IPS-15b (cell line): ENCODE measurements at regions not wholly inside any gene's neighbourhood (a gene's known extent, or its start where the extent isn't known, plus 50 kb on each side); places are given as distances from the start of the nearest gene placed in this dataset.
"Not testable (repeated sequence)": the region's sequence is repeated elsewhere in the genome, so short reads cannot be mapped to it uniquely, and the experiment has no call there.

Source experiments
- H3K27me3 ChIP-seq: one replicate; pipeline ENCODE4 v1.6.1; 2013; ENCODE audit warnings: low read length; ENCODE audit not compliant: control insufficient read depth, insufficient read depth
- H3K36me3 ChIP-seq: one replicate; pipeline ENCODE4 v1.6.1; 2013; ENCODE audit warnings: low read length; ENCODE audit not compliant: control insufficient read depth, insufficient read depth
- H3K4me1 ChIP-seq: one replicate; pipeline ENCODE4 v1.6.1; 2013; ENCODE audit warnings: mild to moderate bottlenecking, low read length; ENCODE audit not compliant: control insufficient read depth, insufficient read depth
- H3K4me3 ChIP-seq: one replicate; pipeline ENCODE4 v1.5.1; 2013; ENCODE audit warnings: low read depth, low read length
- H3K9ac ChIP-seq: one replicate; pipeline ENCODE4 v1.6.1; 2013; ENCODE audit warnings: low read depth, mild to moderate bottlenecking, low read length
- H3K9me3 ChIP-seq: one replicate; pipeline ENCODE4 v1.6.1; 2013; ENCODE audit warnings: mild to moderate bottlenecking, low read length; ENCODE audit not compliant: control insufficient read depth, insufficient read depth

DNA sequence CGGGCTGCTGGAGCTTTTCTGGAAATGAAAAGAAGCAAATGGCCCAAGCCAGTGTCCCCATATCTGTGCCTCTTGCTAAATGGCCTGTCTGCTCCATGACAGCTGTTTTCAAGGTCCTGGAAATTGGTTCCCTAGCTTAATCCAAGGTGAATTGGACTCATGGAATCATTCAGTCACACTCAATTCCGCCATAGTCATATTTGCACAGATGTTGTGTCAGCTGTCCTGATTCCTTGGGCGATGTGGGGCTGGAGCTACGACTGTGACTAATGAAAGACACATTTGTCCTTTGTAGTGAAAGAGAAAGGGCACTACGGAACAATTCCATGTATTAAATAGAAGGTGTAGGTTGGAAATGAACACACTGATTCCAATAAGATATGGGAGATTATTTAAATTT is 102.9 kb upstream of the MEGF10 start:
- Histone ChIP-seq H3K4me3 (no peak overlapping the region), H3K9me3 (no peaks in the 10 kb centered on the region), H3K36me3 (no peaks in the 10 kb centered on the region), H3K4me1 (no peaks in the 10 kb centered on the region), H3K9ac (no peak overlapping the region), H3K27me3 (no peaks in the 10 kb centered on the region)

GRCh38 chr5:127192150-127192549 is 98.4 kb upstream of the MEGF10 start:
- no peak overlapping the region for H3K9ac ChIP-seq
- H3K27me3 ChIP-seq = no peaks in the 10 kb centered on the region
- H3K4me1 ChIP-seq = no peaks in the 10 kb centered on the region
- no peaks in the 10 kb centered on the region for H3K36me3 ChIP-seq
- H3K4me3 ChIP-seq = no peak overlapping the region
- no peaks in the 10 kb centered on the region for H3K9me3 ChIP-seq

DNA sequence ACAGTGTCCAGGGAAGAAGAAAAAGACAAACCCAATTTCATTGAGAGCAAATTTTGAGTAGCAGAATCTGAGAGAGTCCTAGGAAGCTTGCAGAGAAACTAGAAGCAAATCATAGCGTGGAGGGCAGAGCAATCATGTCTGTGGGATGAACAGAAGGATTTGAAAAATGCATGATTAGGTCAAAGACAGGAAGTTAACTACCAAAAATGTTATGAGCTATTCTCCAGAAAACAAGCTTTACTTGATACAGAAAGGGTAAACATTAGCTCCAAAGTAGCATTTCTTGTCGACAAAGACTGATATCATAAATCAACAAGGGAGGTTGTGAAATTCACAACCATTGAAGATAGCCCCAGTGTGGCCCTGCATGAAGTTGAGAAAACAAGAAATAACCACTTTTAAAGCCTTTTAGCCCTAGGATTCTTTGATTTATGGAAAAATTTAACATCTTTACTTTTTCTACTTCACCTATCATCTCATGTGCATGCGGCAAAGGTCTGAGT is 97.7 kb upstream of the MEGF10 start:
- Histone ChIP-seq H3K36me3 (no peaks in the 10 kb centered on the region), H3K4me3 (no peak overlapping the region), H3K9me3 (no peaks in the 10 kb centered on the region), H3K9ac (no peak overlapping the region), H3K27me3 (no peaks in the 10 kb centered on the region), H3K4me1 (no peaks in the 10 kb centered on the region)

DNA sequence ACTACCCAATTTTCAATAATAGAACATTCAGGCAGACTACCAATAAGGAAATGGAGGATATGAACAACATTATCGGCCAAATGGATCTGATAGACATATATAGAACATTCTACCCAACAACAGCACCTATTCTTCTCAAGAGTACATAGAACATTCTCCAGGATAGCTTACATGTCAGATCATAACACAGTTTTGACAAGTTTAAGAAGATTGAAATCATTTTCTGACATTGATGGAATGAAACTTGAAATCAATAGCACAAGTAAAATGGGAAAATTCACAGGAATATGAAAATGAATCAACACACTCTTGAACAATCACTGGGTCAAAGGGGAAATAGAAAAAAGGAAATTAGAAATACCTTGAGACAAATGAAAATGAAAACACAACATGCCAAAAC is 94.6 kb upstream of the MEGF10 start:
- no peaks in the 10 kb centered on the region for H3K4me1 ChIP-seq
- no peaks in the 10 kb centered on the region for H3K36me3 ChIP-seq
- no peaks in the 10 kb centered on the region for H3K9me3 ChIP-seq
- H3K4me3 ChIP-seq = no peak overlapping the region
- H3K27me3 ChIP-seq = no peaks in the 10 kb centered on the region
- H3K9ac ChIP-seq = no peak overlapping the region

DNA sequence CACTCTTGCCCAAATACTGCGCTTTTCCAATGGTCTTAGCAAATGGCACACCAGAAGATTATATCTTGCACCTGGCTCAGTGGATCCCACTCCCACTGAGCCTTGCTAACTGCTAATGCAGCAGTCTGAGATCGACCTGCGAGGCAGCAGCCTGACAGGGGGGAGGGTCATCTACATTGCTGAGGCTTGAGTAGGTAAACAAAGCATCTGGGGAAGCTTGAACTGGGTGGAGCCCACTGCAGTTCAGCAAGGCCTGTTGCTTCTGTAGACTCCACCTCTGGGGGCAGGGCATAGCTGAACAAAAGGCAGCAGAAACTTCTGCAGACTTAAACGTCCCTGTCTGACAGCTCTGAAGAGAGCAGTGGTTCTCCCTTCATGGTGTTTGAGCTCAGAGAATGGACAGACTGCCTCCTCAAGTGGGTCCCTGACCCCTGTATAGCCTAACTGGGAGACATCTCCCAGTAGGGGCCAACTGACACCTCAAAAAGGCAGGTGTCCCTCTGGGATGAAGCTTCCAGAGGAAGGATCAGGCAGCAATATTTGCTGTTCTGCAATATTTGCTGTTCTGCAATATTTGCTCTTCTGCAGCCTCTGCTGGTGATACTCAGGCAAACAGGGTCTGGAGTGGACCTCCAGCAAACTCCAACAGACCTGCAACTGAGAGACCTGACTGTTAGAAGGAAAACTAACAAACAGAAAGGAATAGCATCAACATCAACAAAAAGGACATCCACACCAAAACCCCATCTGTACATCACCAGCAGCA is 93.0 kb upstream of the MEGF10 start:
- H3K27me3 ChIP-seq, H3K4me1 ChIP-seq, H3K9ac ChIP-seq, H3K9me3 ChIP-seq, H3K36me3 ChIP-seq: not testable (repeated sequence)
- peak overlapping the region; percentile 37 for H3K4me3 ChIP-seq

DNA sequence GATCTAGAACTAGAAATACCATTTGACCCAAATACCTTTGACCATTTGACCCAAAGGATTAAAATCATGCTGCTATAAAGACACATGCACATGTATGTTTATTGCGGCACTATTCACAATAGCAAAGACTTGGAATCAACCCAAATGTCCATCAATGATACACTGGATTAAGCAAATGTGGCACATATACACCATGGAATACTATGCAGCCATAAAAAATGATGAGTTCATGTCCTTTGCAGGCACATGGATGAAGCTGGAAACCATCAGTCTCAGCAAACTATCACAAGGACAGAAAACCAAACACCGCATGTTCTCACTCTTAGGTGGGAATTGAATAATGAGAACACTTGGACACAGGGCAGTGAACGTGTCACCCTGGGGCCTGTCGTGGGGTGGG is 87.9 kb upstream of the MEGF10 start:
- not testable (repeated sequence) for H3K36me3 ChIP-seq, H3K9me3 ChIP-seq, H3K27me3 ChIP-seq, H3K4me1 ChIP-seq, H3K9ac ChIP-seq, H3K4me3 ChIP-seq

DNA sequence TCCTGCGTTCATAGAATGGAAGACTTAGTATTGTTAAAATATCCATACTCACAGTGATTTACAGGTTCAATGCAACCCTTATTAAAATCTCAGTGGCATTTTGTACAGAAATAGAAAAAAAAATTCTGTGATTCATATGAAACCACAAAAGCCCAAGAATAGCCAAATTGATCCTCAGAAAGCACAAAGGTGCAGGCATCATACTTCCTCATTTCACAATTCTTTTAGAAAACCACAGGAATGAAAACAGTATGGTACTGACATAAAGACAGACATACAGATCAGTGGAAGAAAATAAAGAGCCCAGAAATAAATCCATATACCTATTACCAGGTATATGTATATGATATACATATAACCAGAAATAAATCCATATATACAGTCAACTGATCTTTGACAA is 86.8 kb upstream of the MEGF10 start:
- Histone ChIP-seq H3K9me3 (no peaks in the 10 kb centered on the region), H3K27me3 (no peaks in the 10 kb centered on the region), H3K4me3 (no peak overlapping the region), H3K9ac (no peak overlapping the region), H3K4me1 (no peaks in the 10 kb centered on the region), H3K36me3 (no peaks in the 10 kb centered on the region)

DNA sequence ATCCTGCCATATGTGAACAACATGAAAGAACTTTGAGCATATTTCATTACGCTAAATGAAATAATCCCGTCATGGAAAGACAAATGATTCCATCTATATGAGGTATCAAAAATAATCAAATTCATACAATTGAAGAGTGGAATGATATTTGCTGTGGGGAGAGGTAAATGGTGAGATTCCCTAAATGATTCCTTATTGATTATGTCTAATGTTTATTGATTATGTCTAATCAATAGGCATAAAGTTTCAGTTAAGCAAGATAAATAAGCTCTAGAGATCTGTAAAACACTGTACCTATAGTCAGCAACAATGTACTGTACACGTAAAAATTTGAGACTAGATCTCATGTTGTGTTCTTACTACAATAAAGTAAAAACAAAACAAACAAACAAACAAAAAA is 85.4 kb upstream of the MEGF10 start:
- Histone ChIP-seq H3K4me3 (no peak overlapping the region), H3K36me3 (no peaks in the 10 kb centered on the region), H3K9me3 (no peaks in the 10 kb centered on the region)

DNA sequence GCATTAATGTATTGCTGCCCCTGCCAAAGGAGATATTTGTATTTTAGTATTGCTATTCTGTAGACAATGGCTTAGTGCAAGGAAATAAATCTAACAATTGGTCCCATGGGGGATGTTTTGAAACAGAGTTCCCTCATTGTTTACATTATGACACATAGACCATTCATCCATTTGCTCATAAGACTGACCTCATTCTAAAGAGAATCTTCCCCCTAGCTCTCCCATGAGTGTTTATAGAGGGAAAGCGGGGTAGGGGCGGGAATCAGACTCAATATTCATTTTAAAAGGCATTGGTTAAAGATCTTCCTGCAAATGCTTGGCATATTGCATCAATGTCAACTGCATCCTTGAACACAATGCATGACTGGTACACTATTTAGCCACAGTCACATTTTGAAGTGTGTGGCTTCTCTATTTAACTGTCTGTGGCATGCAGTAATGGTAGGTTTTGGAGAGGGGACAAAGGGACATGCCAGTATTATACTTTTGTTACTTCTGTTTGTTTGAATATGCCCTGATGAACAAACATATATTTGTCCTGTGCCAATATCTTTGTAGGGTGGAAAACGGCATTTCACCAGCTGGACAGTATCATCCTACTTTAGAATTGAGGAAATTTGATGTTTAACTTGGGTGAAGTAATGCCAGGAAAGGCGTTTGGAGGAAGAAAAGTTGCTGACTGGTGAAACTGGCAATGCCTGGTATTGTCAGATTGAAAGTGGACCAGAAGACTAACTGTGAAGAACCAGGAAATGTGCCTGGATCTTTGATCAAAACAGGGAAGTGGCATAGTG is 84.1 kb upstream of the MEGF10 start:
- H3K4me1 ChIP-seq = no peaks in the 10 kb centered on the region
- no peaks in the 10 kb centered on the region for H3K27me3 ChIP-seq
- no peak overlapping the region for H3K9ac ChIP-seq
- no peaks in the 10 kb centered on the region for H3K9me3 ChIP-seq
- H3K36me3 ChIP-seq = no peaks in the 10 kb centered on the region
- no peak overlapping the region for H3K4me3 ChIP-seq

More for the DNA sequence above, 85.4 kb upstream of the MEGF10 start:
- Histone ChIP-seq H3K9ac (no peak overlapping the region), H3K27me3 (no peaks in the 10 kb centered on the region), H3K4me1 (no peaks in the 10 kb centered on the region)

- Histone ChIP-seq H3K9ac (no peak overlapping the region), H3K27me3 (no peaks in the 10 kb centered on the region), H3K9me3 (no peaks in the 10 kb centered on the region), H3K4me3 (no peak overlapping the region), H3K36me3 (no peaks in the 10 kb centered on the region), H3K4me1 (no peaks in the 10 kb centered on the region)
These were observed 80.6 kb upstream of the MEGF10 start for GRCh38 chr5:127210042-127210441.

- no peaks in the 10 kb centered on the region for H3K27me3 ChIP-seq
- no peak overlapping the region for H3K9ac ChIP-seq
- H3K4me3 ChIP-seq = no peak overlapping the region
- H3K4me1 ChIP-seq = no peaks in the 10 kb centered on the region
- no peaks in the 10 kb centered on the region for H3K36me3 ChIP-seq
- H3K9me3 ChIP-seq = no peaks in the 10 kb centered on the region
These were observed 77.4 kb upstream of the MEGF10 start for GRCh38 chr5:127213231-127213630.

GRCh38 chr5:127216143-127216542 is 74.5 kb upstream of the MEGF10 start:
- H3K9ac ChIP-seq = no peak overlapping the region
- no peaks in the 10 kb centered on the region for H3K27me3 ChIP-seq
- H3K9me3 ChIP-seq = no peaks in the 10 kb centered on the region
- H3K4me1 ChIP-seq = no peaks in the 10 kb centered on the region
- no peak overlapping the region for H3K4me3 ChIP-seq
- H3K36me3 ChIP-seq = no peaks in the 10 kb centered on the region
